HG02981 (cell line): ENCODE measurements at regions not wholly inside any gene's neighbourhood (a gene's known extent, or its start where the extent isn't known, plus 50 kb on each side); places are given as distances from the start of the nearest gene placed in this dataset.
A peak's percentile ranks its signal among the peaks of the same experiment; 100 is the strongest.

Experiments used
- ATAC-seq: cut with Tn5 transposase; IDR thresholded peaks from one replicate; pipeline ENCODE4 v1.9.1; 2021; ENCODE audit warnings: mild to moderate bottlenecking, moderate library complexity; ENCODE audit not compliant: unreplicated experiment

GRCh38 chr14:71481021-71481654 is 451.1 kb upstream of the RGS6 start:
- ATAC-seq, result no peak

- no peak for ATAC-seq
Measured at GRCh38 chr14:71482671-71483070, 449.6 kb upstream of the RGS6 start.

GRCh38 chr14:71483154-71483553 is 449.1 kb upstream of the RGS6 start:
- ATAC-seq, result no peak

DNA sequence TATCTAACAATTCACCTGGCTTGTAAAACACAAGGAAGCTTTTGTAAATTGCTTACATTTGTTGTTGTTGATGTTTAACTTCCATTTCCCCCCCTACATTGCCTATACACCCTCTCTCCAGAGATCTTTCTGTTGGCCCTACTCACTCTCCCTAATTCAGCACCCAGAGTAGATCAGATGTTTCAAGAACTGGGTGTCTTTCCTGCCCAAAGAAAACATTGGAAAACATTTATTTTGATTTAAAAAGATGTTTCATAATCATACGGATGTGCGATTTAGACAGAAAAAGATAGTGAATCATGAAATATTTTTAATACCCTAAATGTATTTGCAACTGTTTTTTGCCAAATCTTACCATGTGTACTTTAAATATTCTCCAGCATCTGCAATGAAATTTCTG is 446.4 kb upstream of the RGS6 start:
- ATAC-seq, result no peak

DNA sequence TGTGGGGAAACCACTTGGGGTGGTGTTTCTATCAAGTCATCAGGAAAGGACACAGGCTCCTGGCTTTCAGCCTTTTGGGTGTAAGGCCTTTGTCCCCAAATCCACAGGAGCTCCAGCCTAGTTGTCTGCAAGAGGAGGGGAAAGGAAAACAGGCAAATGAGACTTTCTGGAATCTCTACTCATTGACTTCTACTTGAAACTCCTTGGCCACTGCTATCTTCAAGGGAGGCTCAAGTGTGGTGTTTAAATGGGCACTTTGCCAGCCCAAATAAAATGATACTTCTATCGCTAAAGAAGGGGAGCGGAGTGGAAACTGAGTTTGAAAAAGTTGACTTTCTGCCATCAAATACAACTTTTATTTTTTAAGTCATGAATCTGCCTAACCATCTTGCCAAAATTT is 445.9 kb upstream of the RGS6 start:
- no peak for ATAC-seq

GRCh38 chr14:71487449-71487848 is 444.8 kb upstream of the RGS6 start:
- ATAC-seq, result no peak

- no peak for ATAC-seq
Measured at GRCh38 chr14:71487941-71488340, 444.3 kb upstream of the RGS6 start.

GRCh38 chr14:71488703-71489191 is 443.5 kb upstream of the RGS6 start:
- no peak for ATAC-seq

- no peak for ATAC-seq
Measured at GRCh38 chr14:71489742-71490141, 442.5 kb upstream of the RGS6 start.

- no peak for ATAC-seq
Measured at GRCh38 chr14:71491931-71492330, 440.3 kb upstream of the RGS6 start.

GRCh38 chr14:71492346-71492745 is 439.9 kb upstream of the RGS6 start:
- no peak for ATAC-seq

- ATAC-seq, result peak; percentile 71
Measured at GRCh38 chr14:71497645-71498086, 434.6 kb upstream of the RGS6 start.

- peak; percentile 22 for ATAC-seq
Measured at GRCh38 chr14:71498212-71498611, 434.0 kb upstream of the RGS6 start.

DNA sequence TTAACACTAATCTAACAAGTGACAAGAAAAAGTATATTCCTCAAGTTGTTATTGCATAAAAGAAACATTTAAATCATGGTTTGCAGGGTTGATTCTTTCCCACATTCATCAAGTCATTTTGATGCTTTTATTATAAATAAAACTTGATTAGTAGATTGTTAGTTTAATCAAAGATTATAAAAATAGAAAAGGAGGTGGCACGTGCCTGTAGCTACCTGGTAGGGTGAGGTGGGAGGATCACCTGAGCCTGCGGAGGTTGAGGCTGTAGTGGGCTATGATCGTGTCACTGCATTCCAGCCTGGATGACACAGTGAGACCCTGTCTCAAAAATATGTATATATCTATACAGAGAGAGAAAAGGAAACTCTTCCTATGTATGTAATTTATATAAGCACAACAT is 433.2 kb upstream of the RGS6 start:
- ATAC-seq, result no peak

GRCh38 chr14:71507681-71508080 is 424.5 kb upstream of the RGS6 start:
- no peak for ATAC-seq

- no peak for ATAC-seq
Measured at GRCh38 chr14:71508901-71509300, 423.3 kb upstream of the RGS6 start.

GRCh38 chr14:71511152-71511551 is 421.1 kb upstream of the RGS6 start:
- ATAC-seq, result no peak

- no peak for ATAC-seq
Measured at GRCh38 chr14:71514941-71515919, 417.0 kb upstream of the RGS6 start.

DNA sequence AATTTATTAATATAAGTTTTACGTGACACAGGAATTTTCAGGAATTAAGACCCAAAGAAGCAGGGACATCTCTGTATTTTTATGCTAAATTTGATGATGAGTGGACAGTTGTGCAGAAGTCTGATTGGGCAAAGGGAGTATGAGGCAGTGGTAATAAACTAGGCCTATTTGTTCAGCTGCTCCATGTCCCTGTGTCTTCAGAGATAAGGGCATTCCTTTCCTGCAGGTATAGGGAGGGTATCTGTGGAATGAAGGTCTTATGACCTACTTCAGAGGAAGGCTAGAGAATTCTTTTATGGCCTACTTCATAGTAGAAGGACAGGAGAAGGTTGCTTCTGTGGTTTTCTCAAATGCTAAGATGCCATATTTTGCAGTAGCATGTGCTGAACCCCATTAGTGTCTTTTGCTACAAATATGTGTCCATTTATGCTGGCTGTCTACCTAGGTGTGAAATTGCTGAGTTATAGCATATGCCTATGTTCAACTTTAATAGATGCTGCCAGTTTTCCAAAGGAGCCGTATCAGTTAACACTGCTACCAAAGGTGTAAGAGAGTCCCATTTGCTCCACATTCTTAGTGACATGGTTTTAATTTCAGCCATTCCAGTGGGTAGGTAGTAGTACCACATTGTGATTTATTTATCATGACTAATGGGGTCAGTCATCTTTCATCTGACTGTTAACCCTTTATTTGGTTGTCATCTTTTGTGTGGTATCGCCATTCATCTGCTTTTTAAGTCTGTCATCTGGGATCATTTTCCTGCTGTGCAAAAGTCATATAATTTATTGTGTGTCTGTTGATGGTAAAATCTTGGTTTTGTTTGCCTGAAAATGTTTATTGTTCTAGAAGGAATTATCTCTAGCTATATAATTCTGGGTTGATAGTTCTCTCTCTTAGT is 410.7 kb upstream of the RGS6 start:
- no peak for ATAC-seq

DNA sequence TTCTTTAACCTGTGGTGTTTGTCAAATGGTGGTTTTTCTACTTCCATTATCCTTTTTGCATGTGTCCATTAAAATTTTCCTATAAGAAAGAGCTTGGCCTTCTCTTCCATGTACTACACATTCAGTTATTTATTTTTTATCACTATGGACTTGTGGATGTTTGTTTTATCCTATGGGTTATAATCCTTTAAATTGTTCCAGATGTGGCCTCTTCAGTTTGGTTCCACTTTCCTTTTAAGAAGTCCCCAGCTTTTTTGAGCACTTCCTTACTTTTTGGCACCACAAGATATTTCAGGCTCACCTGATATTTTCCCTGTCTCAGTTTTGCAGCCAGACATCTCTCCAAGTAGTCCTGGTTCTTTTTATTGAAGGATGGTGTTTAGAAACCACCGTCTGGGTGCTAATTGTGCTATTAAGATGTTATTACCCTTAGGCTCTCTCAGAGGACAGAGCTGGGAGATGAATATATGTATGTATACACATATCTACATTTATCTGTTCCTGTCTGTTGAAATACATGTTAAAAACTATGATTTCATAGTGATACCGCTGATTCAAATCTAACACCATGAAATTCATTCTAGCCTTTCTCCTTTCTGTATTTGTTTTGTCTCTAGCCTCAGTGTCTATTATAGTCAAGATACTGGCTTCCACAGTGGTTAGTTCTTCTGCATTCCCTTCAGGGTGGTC is 408.5 kb upstream of the RGS6 start:
- ATAC-seq, result peak; percentile 78
